HCT116 (cell line): ENCODE measurements at regions not wholly inside any gene's neighbourhood (a gene's known extent, or its start where the extent isn't known, plus 50 kb on each side); places are given as distances from the start of the nearest gene placed in this dataset.

Experiments
- ATAC-seq: fragments of 200-7000 bp; cut with Tn5 transposase; 2 replicates; pipeline ENCODE4 v1.9.1; 2020; ENCODE audit warnings: mild to moderate bottlenecking, moderate library complexity
- BruUV-seq: library from RNA; stranded (reverse); fragments of 400-500 nt; replicated peaks from 2 replicates; lab custom pipeline; 2021; lab: Mats Ljungman, UMichigan
- CTCF ChIA-PET: fragments of 300-600 bp; sonication (Branson Sonifier 250); formaldehyde crosslinking; loops from one replicate; lab custom pipeline; 2021; ENCODE audit warnings: antibody characterized with exemption; lab: Charles Lee
- POLR2A ChIA-PET: fragments of 300-600, 350-600 bp; sonication (Branson Sonifier 250); formaldehyde crosslinking; loops from one replicate; lab custom pipeline; 2021; ENCODE audit warnings: antibody characterized with exemption; lab: Charles Lee
- RAD21 ChIA-PET, 2 experiments: fragments of 300-600 bp; sonication (Branson Sonifier 250); formaldehyde crosslinking; loops; one replicate each; lab custom pipeline; 2023; ENCODE audit warnings: low total read pairs in 2 of 2; ENCODE audit not compliant: uncharacterized antibody in 2 of 2, unreplicated experiment in 2 of 2, low non-redundant PET in 1 of 2; lab: Charles Lee
- DNase-seq: peaks from one replicate; pipeline ENCODE4 v3.0.0-alpha.2; 2010; ENCODE audit warnings: low read depth, low spot score
- H2AFZ ChIP-seq: fragments of 200-600 bp; shearing (Covaris generic), sonication (generic); 2 replicates; pipeline ENCODE4 v1.6.1; 2017; ENCODE audit warnings: low read depth, mixed run types, mixed read lengths, antibody characterized with exemption, low read length; ENCODE audit not compliant: poor library complexity, severe bottlenecking
- H3K27ac ChIP-seq: 2 replicates; pipeline ENCODE4 v1.5.1; 2012; ENCODE audit warnings: low read depth, low read length
- H3K27me3 ChIP-seq: fragments of 200-600 bp; sonication (generic); 2 replicates; pipeline ENCODE4 v1.6.1; 2016; ENCODE audit warnings: mixed run types, low read length, mixed read lengths; ENCODE audit not compliant: insufficient read depth
- H3K36me3 ChIP-seq, 2 experiments: fragments of 200-500 bp in 1 of 2; fragments of 200-600 bp in 1 of 2; sonication (Bioruptor generic) in 1 of 2; sonication (generic) in 1 of 2; 2 replicates each; pipeline versions ENCODE4 v1.5.1 to v1.6.1; 2014 to 2016; ENCODE audit warnings: low read length in 2 of 2, inconsistent platforms in 1 of 2, mixed read lengths in 1 of 2, mixed run types in 1 of 2; ENCODE audit not compliant: insufficient read depth in 2 of 2, control insufficient read depth in 1 of 2
- H3K4me1 ChIP-seq, 2 experiments: fragments of 200-600 bp in 1 of 2; sonication (generic) in 1 of 2; 2 replicates each; pipeline versions ENCODE4 v1.5.1 to v1.6.1; 2012 to 2017; ENCODE audit warnings: low read length in 2 of 2, inconsistent platforms in 1 of 2, mild to moderate bottlenecking in 1 of 2, mixed read lengths in 1 of 2, mixed run types in 1 of 2, moderate library complexity in 1 of 2; ENCODE audit not compliant: insufficient read depth in 2 of 2, control insufficient read depth in 1 of 2
- H3K4me2 ChIP-seq: fragments of 200-600 bp; sonication (generic); 2 replicates; pipeline ENCODE4 v1.6.1; 2017; ENCODE audit warnings: mixed run types, low read length, mixed read lengths
- H3K4me3 ChIP-seq, 2 experiments: fragments of 200-600 bp in 1 of 2; sonication (generic) in 1 of 2; replicated peaks in 1 of 2; 2 replicates each; pipeline ENCODE4 v1.5.1; 2011 to 2016; ENCODE audit warnings: low read length in 2 of 2, control low read depth in 1 of 2, low read depth in 1 of 2, mild to moderate bottlenecking in 1 of 2, mixed read lengths in 1 of 2, mixed run types in 1 of 2
- H3K79me2 ChIP-seq: fragments of 200-600 bp; sonication (generic); 2 replicates; pipeline ENCODE4 v1.6.1; 2017; ENCODE audit warnings: mild to moderate bottlenecking, mixed run types, low read length, moderate library complexity, mixed read lengths; ENCODE audit not compliant: insufficient read depth
- H3K9ac ChIP-seq: fragments of 200-600 bp; sonication (generic); 2 replicates; pipeline ENCODE4 v1.6.1; 2016; ENCODE audit warnings: low read length, mixed read lengths
- H3K9me2 ChIP-seq: fragments of 200-600 bp; sonication (generic), shearing (Covaris generic); 2 replicates; pipeline ENCODE4 v1.6.1; 2017; ENCODE audit warnings: mixed run types, mild to moderate bottlenecking, moderate library complexity; ENCODE audit not compliant: insufficient read depth
- H3K9me3 ChIP-seq, 2 experiments: fragments of 200-500 bp in 1 of 2; fragments of 200-600 bp in 1 of 2; sonication (Bioruptor generic) in 1 of 2; sonication (generic) in 1 of 2; 2 replicates each; pipeline ENCODE4 v1.6.1; 2014 to 2017; ENCODE audit warnings: low read length in 2 of 2, mixed read lengths in 2 of 2, inconsistent platforms in 1 of 2, low read depth in 1 of 2, mild to moderate bottlenecking in 1 of 2, mixed run types in 1 of 2, moderate library complexity in 1 of 2; ENCODE audit not compliant: control insufficient read depth in 1 of 2, insufficient read depth in 1 of 2
- H4K20me1 ChIP-seq: fragments of 200-600 bp; sonication (generic), shearing (Covaris generic); 2 replicates; pipeline ENCODE4 v1.6.1; 2017; ENCODE audit warnings: mixed run types, mild to moderate bottlenecking, moderate library complexity; ENCODE audit not compliant: insufficient read depth
- CEBPB ChIP-seq: IDR thresholded peaks from 2 replicates; pipeline ENCODE4 v1.6.1; 2012; ENCODE audit warnings: low read depth
- CTCF ChIP-seq, 3 experiments: fragments of 200-600 bp in 1 of 3; sonication (generic) in 1 of 3; IDR thresholded peaks in 2 of 3; conservative IDR thresholded peaks in 1 of 3; 2 replicates each; pipeline ENCODE4 v1.5.1; 2012 to 2017; ENCODE audit warnings: low read depth in 2 of 3, low read length in 2 of 3, antibody characterized with exemption in 1 of 3, borderline replicate concordance in 1 of 3, control low read depth in 1 of 3, mild to moderate bottlenecking in 1 of 3, mixed read lengths in 1 of 3, mixed run types in 1 of 3, moderate library complexity in 1 of 3; ENCODE audit not compliant: insufficient read depth in 1 of 3
- EZH2 ChIP-seq: fragments of 200-600 bp; sonication (generic); IDR thresholded peaks from 2 replicates; pipeline ENCODE4 v1.6.1; 2017; ENCODE audit warnings: antibody characterized with exemption, mixed run types
- FOSL1 ChIP-seq: IDR thresholded peaks from 2 replicates; pipeline ENCODE4 v1.6.1; 2012; ENCODE audit warnings: low read depth
- JUND ChIP-seq: IDR thresholded peaks from 2 replicates; pipeline ENCODE4 v1.6.1; 2012
- POLR2AphosphoS5 ChIP-seq: IDR thresholded peaks from 2 replicates; pipeline ENCODE4 v1.6.1; 2011; ENCODE audit warnings: mild to moderate bottlenecking, low read depth, low read length, moderate library complexity
- RAD21 ChIP-seq: IDR thresholded peaks from 2 replicates; pipeline ENCODE4 v1.6.1; 2012; ENCODE audit warnings: low read depth, mild to moderate bottlenecking
- SP1 ChIP-seq: IDR thresholded peaks from 2 replicates; pipeline ENCODE4 v1.6.1; 2012; ENCODE audit warnings: low read depth
- ZFX ChIP-seq: fragments of 450-650 bp; IDR thresholded peaks from 2 replicates; pipeline ENCODE4 v1.6.1; 2017
- intact Hi-C: fragments of 100-400 bp; cut with micrococcal nuclease; formaldehyde crosslinking; loops from 2 replicates; pipeline ENCODE4 v1.10.0; 2022

DNA sequence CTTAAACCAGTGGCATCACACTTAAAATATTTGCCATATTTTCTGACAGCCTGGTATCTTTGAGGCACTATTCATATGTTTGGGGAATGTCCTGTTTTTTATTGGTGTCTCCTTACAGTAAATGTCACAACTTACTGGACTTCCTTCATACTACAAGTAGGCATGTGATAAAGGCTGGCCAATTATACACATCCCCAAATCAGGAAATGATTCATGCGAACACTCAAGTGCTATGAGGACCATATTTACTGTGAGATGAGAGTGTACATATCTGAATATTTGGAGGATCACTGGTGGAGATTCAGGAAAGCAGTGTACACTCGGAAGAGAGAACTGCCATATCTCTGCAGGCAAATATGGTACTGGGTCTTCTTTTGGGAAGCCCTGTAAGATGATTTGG is 913.8 kb upstream of the CHORDC1 start (continued):
- TF ChIP-seq CTCF (IDR thresholded peaks at IDR 0.05 in 2 of 3, conservative IDR thresholded peaks at IDR 0.05 in 1 of 3; ENCODE audit: borderline replicate concordance in 1 of 3, insufficient read depth in 1 of 3, low read depth in 2 of 3, low read length in 2 of 3) = no peak
- no peak for TF ChIP-seq RAD21
- no peak for TF ChIP-seq SP1
- TF ChIP-seq POLR2AphosphoS5 = no peak
- TF ChIP-seq ZFX = no peak

DNA sequence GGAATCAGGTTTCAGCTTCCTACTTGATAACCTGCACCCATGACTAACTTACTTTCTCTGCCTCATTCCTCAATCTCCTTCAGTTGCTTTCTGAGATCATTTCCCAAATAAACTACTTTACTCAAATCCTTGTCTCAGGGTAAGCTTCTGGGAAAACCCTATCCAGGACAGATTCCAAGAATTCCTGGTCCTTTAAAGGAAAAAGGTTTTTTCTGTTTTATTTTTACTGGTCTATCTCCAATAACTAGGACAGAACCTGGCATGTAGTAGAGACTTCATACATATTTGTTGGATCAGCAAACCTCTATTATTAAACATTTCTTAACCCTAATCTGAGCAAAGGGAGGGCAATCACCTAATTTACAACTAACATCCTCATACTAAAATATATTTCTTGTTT is 910.5 kb upstream of the CHORDC1 start:
- Histone ChIP-seq H3K4me2 (no peak overlapping the region), H3K9me2 (no peaks in the 10 kb centered on the region), H3K4me1 (no peaks in the 10 kb centered on the region), H3K79me2 (no peaks in the 10 kb centered on the region), H3K27ac (no peak overlapping the region), H3K36me3 (no peaks in the 10 kb centered on the region), H3K27me3 (no peaks in the 10 kb centered on the region), H3K9ac (no peak overlapping the region), H3K4me3 (no peak overlapping the region), H2AFZ (no peak overlapping the region), H4K20me1 (no peaks in the 10 kb centered on the region), H3K9me3 (peaks cover 19 to 20% of the 10 kb centered on the region in 2 experiments; a peak in 3 of 4 replicates)
- ChIA-PET POLR2A (no interaction called here), CTCF (no interaction called here), RAD21 (no interaction called here)
- DNase-seq (no peak), ATAC-seq (no peak)
- no TSS peak for BruUV-seq
- TF ChIP-seq POLR2AphosphoS5 = no peak
- no peak for TF ChIP-seq ZFX
- TF ChIP-seq FOSL1 = no peak
- no peak for TF ChIP-seq SP1
- TF ChIP-seq EZH2 = no peak
- TF ChIP-seq JUND = no peak
- no peak for TF ChIP-seq CEBPB
- intact Hi-C loops = no loop called here
